NCI-H1048 (cell line): ENCODE measurements at regions not wholly inside any gene's neighbourhood (a gene's known extent, or its start where the extent isn't known, plus 50 kb on each side); places are given as distances from the start of the nearest gene placed in this dataset.
"Not testable (repeated sequence)": the region's sequence is repeated elsewhere in the genome, so short reads cannot be mapped to it uniquely, and the experiment has no call there.

Experiments used
- DNase-seq: peaks from one replicate; lab custom pipeline; 2025; lab: John Stamatoyannopoulos, UW

DNA sequence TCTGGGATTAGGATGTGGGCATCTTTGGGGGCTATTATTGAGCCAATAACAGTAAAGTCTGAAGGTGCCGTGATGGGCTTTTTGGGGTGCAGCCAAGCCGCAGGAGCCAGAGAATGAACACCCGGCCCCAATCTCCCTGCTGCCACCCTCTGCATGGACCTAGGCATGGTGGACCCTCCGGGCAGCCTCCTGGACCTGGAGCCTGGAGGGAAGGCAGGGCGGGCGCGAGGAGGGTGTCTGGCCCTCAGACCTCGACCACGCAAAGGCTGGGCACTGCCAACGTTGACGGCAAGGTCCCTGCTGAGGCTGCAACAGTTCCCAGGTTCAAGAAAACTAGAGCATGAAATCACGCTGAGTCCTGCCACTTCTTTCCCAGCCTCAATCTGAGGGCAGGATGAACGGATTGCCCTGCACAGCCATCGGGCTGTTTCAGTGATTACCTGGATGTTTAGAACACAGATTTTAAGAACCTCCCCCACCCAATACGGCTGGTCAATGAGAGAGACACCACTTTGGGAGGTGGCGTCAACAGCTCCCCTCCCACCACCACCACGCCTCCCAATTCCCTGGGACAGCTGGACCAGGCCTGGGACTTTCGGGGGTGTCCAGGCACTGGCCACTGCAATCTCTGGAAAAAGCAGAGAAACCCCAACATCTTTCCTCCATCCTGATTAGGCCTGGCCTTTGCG is 147.4 kb downstream of the NPIPB11 start:
- not testable (repeated sequence) for DNase-seq

DNA sequence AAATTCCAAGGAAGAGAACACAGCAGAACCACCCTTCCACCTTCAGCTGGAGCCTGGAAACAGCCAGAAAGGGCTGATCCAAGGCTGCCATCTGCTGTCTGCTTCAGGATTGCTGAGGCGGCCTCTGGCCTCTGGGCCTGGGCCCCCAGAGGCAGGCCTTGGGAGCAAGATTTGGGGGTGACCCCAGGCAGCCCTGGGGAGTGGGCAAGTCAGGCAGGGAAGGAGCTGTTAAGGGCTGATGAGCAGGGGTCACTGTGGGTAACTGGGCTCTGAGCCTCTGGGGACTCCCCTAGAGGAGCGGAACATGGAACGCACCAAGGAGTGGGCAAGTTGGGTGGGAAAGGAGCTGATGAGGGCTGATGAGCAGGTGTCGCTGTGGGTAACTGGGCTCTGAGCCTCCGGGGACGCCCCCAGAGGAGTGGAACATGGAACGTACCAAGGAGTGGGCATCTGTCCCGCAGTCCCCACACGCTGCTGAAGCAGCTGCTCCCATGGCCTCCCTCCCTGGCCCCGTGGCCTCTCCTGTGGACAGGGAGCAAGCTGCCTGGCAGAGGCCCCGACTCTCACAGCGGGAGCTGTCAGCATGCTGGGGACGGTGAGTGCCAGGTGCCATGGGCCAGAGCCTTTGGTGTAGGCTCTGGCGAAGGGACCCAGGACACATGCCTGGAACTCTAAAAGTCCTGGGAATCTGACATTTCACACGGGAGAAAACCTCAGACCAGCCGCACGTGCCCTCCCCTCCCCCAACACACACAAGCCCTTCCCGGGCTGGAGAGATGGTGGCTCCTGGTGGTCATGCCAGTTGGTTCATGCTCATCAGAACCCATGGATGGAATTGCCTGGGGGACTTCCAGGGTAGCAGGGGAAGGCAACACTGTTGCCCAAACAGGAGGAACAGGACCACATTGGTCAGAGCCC is 148.8 kb downstream of the NPIPB11 start:
- DNase-seq = not testable (repeated sequence)

DNA sequence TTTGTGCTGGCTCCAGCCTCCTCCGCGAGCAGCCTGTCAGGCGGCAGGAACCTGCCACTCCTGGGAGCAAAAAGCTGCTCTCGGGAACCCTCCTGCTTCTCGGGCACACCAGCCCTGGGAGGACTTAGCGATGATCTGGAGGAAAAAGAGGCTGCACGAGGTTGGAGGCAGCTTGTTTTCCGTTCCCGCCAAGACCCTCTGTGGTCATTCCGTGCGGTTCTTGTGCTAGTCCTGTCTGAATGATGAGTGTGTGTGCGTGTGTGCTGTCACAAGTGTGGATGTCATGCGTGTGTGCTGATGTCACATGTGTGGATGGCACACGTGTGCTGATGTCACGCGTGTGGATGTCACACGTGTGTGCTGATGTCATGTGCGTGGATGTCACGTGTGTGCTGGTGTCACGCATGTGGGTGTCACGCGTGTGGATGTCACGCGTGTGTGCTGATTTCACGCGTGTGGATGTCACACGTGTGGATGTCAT is 150.0 kb downstream of the NPIPB11 start:
- DNase-seq = no peak

DNA sequence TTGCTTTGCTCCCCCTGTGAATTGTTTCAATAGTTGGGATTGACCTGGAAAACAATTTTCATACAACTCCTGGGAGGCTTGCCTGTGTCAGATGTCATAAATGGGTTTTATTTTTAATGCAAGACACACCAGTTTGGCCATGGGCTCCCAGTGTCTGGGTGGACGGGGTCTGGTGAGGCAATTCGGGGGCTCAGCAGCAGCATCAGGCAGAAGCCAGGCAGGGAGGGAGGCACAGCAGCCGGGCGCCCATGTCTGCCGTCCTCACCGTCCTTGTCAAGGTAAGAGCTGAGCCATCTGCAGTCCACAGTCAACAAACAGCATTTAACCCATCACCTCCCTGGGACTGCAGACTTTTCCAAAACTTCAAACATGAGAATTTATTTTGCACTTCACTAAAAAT is 150.6 kb downstream of the NPIPB11 start:
- not testable (repeated sequence) for DNase-seq

DNA sequence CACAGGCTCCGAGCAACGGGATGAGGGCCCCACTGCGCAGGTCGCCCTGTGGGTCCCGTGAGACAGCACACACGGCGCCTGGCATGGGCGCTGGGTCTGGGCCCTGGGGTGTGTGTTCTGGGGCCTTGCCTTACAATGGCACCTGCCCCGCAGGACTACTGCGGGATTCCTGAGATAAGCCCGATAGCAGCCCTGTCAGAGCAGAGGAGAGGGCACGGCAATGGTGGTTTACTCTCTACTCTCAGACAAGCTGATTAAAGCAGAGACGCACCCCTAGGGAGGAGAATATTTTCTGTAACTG is 151.1 kb downstream of the NPIPB11 start:
- DNase-seq = not testable (repeated sequence)

DNA sequence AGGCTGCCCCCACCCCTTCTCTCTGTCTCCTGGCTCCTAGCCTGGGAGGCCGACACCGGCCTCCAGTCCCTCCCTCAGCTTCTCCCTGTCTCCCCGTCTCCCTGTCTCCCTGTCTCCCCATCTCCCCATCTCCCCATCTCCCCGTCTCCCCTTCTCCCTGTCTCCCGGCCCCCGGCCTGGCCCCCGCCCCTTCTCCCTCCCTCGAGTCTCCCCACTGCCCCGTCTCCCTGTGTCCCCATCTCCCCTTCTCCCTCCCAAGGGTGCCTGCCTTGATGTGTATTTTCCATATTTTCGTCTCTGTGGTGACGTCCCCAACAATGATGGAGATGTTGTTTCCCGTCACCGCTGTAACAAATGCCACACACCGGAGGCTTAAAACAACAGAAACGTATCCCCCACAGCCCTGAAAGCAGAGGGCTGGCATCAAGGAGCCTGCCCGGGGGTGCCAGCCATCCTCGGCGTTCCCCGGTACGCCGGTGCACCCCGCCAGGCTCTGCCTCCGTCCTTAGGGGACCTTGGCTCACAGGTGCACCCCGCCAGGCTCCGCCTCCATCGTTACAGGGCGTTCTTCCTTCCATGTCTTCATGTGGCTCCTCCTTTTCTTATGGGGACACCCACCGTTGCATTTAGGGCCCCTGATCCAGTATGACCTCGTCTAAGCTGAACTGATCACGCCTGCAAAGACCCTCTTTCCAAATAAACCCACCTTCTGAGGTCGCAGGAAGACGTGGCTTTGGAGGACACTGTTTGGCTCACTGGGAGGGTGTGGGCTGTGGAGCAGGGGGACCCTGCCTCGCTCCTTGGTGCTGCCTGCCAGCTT is 151.6 kb downstream of the NPIPB11 start:
- DNase-seq = no peak

DNA sequence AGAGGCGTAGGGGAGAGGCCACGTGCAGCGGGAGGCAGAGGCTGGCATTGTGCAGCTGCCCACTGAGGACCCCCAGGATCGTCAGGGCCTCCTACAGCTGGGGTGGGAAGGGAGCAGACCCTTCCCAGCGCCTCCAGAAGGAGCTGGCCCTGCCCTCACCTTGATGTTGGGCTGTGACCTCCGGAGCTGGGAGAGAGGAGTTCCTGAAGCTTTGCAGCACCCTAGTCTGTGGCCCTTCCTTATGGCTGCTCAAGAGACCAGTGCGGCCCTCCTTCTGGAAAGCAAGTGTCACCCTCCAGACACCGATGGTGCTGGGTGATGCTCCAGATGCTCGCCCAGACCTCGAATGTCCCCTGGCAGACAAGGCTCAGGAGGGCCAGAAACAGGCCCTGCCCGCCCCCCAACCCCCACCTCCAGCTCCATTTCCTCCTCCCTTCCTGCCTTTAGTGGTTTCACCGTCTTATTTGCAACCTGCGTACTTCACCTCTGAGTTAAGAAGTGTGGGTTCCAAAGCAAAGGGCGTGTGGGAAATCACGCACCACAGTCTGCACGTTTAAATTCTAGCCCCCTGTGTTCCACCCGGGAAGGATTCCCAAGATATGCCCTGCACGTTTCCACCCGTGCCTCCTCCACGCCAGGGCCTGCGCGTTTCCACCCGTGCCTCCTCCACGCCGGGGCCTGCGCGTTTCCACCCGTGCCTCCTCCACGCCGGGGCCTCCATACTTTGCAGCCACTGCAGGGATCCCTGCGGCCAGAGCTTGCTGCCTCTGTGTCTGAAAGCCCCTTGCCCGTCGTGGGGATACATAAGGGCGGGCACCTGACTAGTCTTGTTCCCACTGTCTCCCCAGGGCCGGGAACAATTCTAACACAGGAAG is 152.6 kb downstream of the NPIPB11 start:
- not testable (repeated sequence) for DNase-seq

DNA sequence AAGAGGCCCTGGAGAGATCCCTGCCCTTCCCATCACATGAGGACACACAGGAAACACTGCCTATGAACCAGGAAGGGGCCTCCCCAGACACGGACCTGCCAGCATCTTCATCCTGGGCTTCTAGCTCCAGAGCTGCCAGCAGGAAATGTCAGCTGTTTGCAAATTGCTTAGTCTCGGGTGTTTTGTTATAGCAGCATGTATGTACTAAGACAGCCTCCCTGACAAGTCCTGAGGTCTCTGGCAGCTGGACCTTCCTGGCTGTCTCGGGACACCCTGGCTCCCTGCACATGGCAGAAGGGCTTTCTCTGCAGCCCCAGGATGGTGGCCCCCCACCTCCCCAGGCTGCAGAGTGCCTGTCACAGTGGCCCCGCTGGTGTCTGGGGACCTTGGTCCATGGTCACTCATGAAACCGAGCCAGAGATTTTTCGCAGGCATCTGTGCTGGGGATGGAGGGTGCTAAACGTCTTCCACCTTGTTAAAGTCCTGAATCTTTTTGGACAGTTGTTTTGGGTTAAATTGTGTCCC is 153.4 kb downstream of the NPIPB11 start:
- not testable (repeated sequence) for DNase-seq

DNA sequence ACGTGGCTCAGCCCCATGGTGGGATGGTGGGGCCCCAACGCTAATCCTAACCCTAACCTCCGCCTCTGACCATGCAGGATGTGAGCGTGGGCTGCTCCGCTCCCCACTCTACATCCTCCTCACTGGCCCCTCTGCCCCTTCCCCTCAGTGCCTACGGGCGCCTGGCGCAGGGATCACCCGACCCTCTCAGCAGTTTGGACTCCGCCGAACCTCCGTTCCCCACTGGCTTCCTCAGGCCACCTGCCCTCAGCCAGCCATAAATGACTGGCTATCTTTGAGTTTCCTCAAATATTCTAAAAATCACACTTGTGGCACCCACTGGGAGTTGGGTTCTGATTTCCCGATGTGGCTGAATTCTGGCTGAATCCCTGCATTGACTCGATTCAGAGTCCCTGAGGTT is 154.2 kb downstream of the NPIPB11 start:
- DNase-seq = not testable (repeated sequence)

DNA sequence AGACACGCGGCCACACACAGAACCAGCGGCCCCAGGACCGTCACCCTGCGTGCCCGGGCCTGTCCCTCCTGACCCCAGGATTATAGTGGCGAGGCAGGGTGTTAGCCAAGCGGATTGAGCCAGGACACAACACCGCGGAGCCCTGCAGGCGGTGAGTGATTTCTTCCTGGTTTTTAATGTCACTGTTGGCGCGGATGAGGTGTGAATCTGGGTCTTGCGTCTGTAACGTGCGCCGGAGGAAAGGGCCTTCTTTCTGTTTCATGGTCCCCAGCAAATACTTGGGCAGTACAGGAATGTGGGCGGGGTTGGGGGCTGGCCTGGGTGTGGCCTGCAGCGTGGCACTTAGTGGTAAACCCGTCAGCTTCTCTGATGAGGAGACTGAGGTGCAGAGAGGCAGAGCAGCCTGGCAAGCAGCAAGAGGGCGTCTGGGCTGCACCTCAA is 154.9 kb downstream of the NPIPB11 start:
- peak; percentile 34 for DNase-seq

DNA sequence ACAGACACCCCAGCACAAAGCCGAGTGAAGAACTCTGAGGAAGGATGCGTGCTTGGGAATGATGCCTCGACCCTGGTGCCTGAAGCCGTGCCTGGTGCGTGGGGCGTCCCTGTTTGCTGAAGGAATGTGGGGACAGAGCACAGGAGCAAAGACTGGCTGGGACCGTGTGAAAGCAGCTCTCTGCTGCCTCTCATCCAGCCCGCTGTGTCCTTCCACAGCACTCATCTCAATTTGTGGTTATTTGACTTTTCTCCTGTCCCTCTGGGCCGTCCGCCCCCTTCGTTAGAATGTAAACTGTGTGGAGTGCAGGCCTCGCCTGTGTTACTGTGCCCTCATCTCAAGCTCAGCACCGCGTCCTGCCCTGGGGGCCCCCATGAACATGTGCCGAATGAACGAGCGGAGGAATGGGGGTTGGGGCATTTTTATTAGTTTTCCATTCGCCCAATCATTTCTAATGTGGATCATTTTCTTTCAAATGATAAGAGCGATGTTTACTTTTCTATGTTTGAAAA is 155.5 kb downstream of the NPIPB11 start:
- not testable (repeated sequence) for DNase-seq

DNA sequence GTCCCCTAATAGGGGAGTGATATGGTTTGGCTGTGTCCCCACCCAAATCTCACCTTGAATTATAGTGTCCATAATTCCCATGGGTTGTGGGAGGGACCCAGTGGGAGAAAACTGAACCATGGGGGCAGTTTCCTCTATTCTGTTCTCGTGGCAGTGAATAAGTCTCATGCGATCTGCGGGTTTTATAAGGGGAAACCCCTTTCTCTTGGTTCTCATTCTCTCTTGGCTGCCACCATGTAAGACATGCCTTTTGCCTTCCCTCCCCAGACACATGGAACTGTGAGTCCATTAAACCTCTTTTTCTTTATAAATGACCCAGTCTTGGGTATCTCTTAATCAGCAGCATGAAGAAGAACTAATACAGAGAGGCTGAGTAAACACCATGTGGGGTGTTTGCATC is 156.0 kb downstream of the NPIPB11 start:
- DNase-seq = not testable (repeated sequence)

DNA sequence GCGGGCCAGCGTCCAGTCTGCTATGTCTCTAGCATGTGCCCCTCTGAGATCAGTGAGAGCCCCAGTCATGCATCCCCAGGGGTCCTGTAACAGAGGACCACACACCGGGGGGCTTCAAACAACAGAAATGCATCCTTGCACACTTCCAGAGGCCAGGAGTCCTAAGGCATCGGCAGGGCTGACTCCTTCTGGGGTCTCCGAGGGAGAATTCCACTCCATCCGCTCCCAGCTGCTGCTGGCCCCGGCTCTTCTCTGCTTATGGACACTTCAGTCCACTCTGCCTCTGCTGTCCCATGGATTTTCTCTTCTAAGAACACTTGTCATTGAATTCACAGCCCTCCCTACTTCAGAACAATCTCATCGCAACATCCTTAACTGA is 157.6 kb downstream of the NPIPB11 start:
- not testable (repeated sequence) for DNase-seq

DNA sequence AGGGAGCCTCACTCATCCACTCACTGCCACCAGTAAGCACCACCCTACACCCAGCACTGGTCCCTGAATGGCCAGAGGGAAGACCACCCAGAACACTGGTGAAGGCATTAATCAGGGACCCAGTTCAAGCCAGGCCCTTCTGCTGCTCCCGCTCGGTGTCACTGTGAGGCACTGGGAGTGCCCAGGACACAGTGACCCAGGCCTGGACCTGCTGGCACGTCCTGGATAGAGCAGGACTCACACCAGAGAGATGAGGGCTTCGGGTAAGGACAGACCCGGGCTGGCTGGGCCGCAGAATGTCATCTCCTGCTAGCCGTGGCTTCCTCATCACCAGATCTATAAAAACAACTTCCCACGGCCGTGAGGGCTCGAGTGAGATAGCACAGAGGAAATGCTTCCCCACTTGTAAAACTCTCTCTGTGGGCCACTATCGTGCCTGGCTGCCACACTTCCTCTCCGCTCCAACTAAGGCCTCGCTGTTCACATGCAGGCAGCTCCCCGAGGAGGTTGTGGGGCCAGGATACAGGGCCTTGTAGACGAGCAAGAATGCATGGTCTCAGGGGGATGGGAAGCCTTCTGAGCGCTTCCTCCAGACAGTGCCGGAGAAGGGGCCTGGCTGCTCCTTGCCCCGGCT is 158.1 kb downstream of the NPIPB11 start:
- not testable (repeated sequence) for DNase-seq

DNA sequence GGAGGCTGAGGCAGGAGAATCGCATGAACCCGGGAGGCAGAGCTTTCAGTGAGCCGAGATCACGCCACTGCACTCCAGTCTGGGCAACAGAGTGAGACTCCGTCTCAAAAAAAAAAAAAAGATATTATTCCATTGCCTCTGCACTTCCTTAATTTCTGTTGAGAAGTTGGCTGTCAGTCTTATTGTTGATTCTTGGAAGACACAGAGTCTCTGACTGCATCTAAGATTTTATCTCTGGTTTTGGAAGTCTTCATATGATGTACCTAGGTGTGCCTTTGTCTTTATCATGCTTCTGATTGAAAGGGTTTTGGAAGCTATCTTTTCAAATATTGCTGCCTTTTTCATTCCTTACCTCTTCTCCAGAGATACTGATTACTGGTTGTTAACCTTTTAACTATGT is 160.4 kb downstream of the NPIPB11 start:
- DNase-seq = not testable (repeated sequence)

DNA sequence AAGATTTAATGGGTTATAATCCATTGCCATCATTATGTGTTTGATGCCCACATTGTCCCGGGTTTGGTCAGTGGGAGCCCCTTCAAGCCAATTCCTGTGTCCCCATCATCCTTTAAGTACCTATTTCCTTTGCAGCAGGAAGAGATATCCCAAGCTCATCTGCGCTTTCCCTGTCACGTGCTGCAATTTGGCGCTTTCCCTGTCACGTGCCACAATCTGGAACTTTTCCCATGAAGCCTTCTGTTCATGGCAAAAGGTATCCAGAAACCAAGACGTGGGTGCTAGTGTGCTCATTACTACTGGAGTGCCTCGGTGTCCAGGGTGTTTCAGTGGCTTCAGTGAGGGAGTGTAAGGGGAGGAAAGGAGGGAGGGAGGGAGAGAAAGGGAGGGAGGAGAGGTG is 168.5 kb downstream of the NPIPB11 start:
- no peak for DNase-seq

DNA sequence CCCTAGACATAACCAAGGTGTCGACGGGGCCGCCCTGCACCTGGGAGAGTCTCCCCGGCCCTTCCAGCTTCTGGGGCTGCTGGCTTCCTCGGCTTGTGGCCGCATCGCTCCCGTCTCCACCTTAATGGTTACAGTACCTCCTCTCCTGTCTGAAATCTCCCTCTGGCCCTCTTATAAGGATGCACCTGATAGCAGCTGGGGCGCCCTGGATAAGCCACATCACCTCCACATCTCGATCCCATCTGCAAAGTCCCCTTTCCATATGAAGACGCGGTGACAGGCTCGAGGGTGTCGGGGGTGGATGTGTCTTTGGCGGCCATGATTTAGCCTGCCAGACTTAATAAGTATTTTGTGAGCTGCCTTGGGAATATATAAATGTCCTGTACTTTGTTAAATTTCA is 169.0 kb downstream of the NPIPB11 start:
- DNase-seq = not testable (repeated sequence)

DNA sequence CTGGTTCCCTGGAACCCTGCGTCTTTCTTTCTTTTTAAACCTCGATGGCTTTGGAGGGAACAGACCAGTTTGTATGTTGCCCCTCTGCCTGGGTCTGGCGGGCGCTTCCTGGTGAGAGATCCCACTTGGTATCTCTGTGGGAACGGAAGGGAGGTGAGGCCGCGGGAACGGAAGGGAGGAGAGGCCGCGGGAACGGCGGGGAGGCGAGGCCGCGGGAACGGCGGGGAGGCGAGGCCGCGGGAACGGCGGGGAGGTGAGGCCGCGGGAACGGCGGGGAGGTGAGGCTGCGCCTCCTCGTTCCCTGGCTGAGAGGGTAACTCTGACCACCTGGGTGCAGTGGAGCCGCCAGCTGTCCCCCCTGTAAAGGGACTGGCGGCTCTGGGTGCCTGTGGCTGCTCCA is 169.5 kb downstream of the NPIPB11 start:
- DNase-seq = not testable (repeated sequence)

DNA sequence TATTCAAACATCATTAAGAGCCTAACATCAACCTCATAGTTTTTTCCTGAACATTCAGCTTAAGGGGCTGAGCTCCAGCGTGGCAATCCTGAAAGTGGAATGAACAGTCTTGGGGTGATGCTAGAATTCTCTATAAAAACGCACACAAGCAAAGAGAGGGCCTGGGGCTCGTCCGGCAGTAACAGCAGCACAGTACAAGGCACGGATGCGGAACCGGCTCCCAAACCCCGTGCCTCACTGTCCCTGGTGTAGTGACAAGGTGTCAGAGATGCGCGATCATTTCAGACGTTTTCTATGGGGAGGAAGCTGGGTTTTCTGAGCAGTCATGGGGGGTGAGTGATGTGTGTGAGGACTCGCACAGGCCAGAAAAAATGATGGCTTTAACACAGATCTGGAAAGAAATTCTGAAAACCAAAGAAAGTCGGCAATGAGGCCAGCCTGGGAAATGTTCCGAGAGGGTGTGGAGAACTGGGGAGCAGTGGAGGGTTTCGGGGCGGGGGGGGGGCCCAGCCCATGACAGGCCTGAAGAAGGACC is 170.6 kb downstream of the NPIPB11 start:
- DNase-seq = not testable (repeated sequence)
